Kidney (tissue), 13 donors: ENCODE measurements at regions not wholly inside any gene's neighbourhood (a gene's known extent, or its start where the extent isn't known, plus 50 kb on each side); places are given as distances from the start of the nearest gene placed in this dataset.

Experiments
- DNase-seq, 5 donors: peaks; one replicate each; pipeline ENCODE4 v3.0.0-alpha.2; 2013 to 2020
- FAIRE-seq: peaks from 2 replicates; lab custom pipeline; 2012; peaks lifted over from hg19 to GRCh38; lab: Jason Lieb, UNC
- H3K27ac ChIP-seq, 2 donors: one replicate each; pipeline ENCODE4 v1.7.0; 2013; ENCODE audit warnings: low read depth in 2 of 2, low read length in 2 of 2, inconsistent platforms in 1 of 2
- H3K27me3 ChIP-seq: one replicate; pipeline ENCODE4 v1.7.1; 2013; ENCODE audit warnings: low read length, inconsistent platforms; ENCODE audit not compliant: control insufficient read depth, insufficient read depth
- H3K36me3 ChIP-seq, 3 donors: one replicate each; pipeline versions ENCODE4 v1.7.0 to v1.7.1; 2013; ENCODE audit warnings: low read length in 3 of 3, control low read depth in 1 of 3, inconsistent platforms in 1 of 3; ENCODE audit not compliant: insufficient read depth in 3 of 3, control insufficient read depth in 2 of 3
- H3K4me1 ChIP-seq, 3 donors: one replicate each; pipeline versions ENCODE4 v1.7.0 to v1.7.1; 2013; ENCODE audit warnings: low read length in 3 of 3, inconsistent platforms in 1 of 3, low read depth in 1 of 3; ENCODE audit not compliant: control insufficient read depth in 2 of 3, insufficient read depth in 2 of 3
- H3K4me3 ChIP-seq, 3 donors: one replicate each; pipeline versions ENCODE4 v1.7.0 to v1.8.1; 2013; ENCODE audit warnings: low read length in 3 of 3, control low read depth in 1 of 3, inconsistent platforms in 1 of 3
- H3K9ac ChIP-seq, 3 donors: one replicate each; pipeline versions ENCODE4 v1.7.0 to v1.7.1; 2013; ENCODE audit warnings: low read length in 3 of 3, control low read depth in 1 of 3, inconsistent platforms in 1 of 3
- H3K9me3 ChIP-seq, 3 donors: one replicate each; pipeline versions ENCODE4 v1.7.0 to v1.7.1; 2013; ENCODE audit warnings: low read length in 3 of 3, control low read depth in 1 of 3, inconsistent platforms in 1 of 3; ENCODE audit not compliant: control insufficient read depth in 2 of 3, insufficient read depth in 1 of 3
- CTCF ChIP-seq: IDR thresholded peaks from 3 replicates; pipeline ENCODE4 v1.5.1; 2012; ENCODE audit warnings: mild to moderate bottlenecking, moderate library complexity, borderline replicate concordance; ENCODE audit not compliant: insufficient read depth; ENCODE audit errors: extremely low read depth
- intact Hi-C: fragments of 100-400 bp; cut with DNase I; formaldehyde crosslinking; loops from one replicate; pipeline ENCODE4 v1.11.1; 2022
- donor health status: control.
- donor health status: control.
- donor health status: control.
- donor health status: control.
- donor health status: control.
- donor health status: DM: yes; HTN: yes; CAD: no.
- donor health status: Normal renal cell carcinoma (clear cell type).

GRCh38 chr3:128569756-128570155 is 76.8 kb upstream of the GATA2 start:
- FAIRE-seq = no peak
- no peak overlapping the region for H3K4me3 ChIP-seq
- H3K27me3 ChIP-seq = no peaks in the 10 kb centered on the region
- no peaks in the 10 kb centered on the region for H3K36me3 ChIP-seq
- H3K9me3 ChIP-seq = no peaks in the 10 kb centered on the region
- H3K4me1 ChIP-seq = peaks cover 0 to 2% (median 0%) of the 10 kb centered on the region in 3 donors
- no peak for TF ChIP-seq CTCF
- intact Hi-C loops = no loop called here
- no peak overlapping the region for H3K27ac ChIP-seq
- DNase-seq = no peak
- no peak overlapping the region for H3K9ac ChIP-seq

- TF ChIP-seq CTCF = no peak
- H3K9me3 ChIP-seq = no peaks in the 10 kb centered on the region
- no peaks in the 10 kb centered on the region for H3K36me3 ChIP-seq
- H3K27ac ChIP-seq = no peak overlapping the region
- H3K4me3 ChIP-seq = no peak overlapping the region
- no peaks in the 10 kb centered on the region for H3K27me3 ChIP-seq
- intact Hi-C loops = no loop called here
- H3K4me1 ChIP-seq = peaks cover 0 to 2% (median 0%) of the 10 kb centered on the region in 3 donors
- no peak overlapping the region for H3K9ac ChIP-seq
- FAIRE-seq = no peak
- DNase-seq = no peak
Measured at GRCh38 chr3:128568602-128569490, 75.8 kb upstream of the GATA2 start.

- FAIRE-seq (no peak), DNase-seq (no peak)
- no peak overlapping the region for H3K27ac ChIP-seq
- H3K36me3 ChIP-seq = no peaks in the 10 kb centered on the region
- no peak for TF ChIP-seq CTCF
- H3K4me1 ChIP-seq = peaks cover 0 to 2% (median 0%) of the 10 kb centered on the region in 3 donors
- H3K27me3 ChIP-seq = no peaks in the 10 kb centered on the region
- intact Hi-C loops = no loop called here
- no peak overlapping the region for H3K4me3 ChIP-seq
- no peaks in the 10 kb centered on the region for H3K9me3 ChIP-seq
- H3K9ac ChIP-seq = no peak overlapping the region
Measured at GRCh38 chr3:128567705-128568356, 74.8 kb upstream of the GATA2 start.
